ENCODE measurements at regions not wholly inside any gene's neighbourhood (a gene's known extent, or its start where the extent isn't known, plus 50 kb on each side); places are given as distances from the start of the nearest gene placed in this dataset.

DNA sequence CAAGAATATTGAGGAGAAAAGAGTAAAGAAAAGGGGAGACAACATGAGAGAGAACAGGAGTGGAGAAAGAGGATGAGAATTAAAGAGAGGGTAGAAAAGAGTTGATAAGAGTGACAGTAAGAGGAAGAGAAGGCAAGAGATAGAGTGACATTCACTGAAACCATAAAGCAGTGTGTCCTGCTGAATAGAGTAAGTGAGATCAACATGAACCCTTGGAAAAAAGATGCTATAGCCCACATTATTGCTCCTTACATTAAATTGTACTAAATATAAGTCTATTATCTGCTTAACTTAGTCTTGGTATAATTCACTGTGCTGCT is 489.5 kb downstream of the SHISA9 start:
- no peak overlapping the region for H3T11ph ChIP-seq (ENCODE audit: low read length)
- peaks cover 6% of the 10 kb centered on the region for H3K9me3 ChIP-seq (ENCODE audit: control insufficient read depth, low read depth, low read length)
- Mint-ChIP-seq H3K36me3 (ENCODE audit: insufficient read depth in 1 of 3, low read depth in 3 of 3) (peaks cover 6 to 29% (median 11%) of the 10 kb centered on the region in 3 experiments), H3K4me3 (no peak overlapping the region), H3K9me3 (peaks cover 27% of the 10 kb centered on the region in 2 experiments), H3K4me1 (peaks cover 0 to 6% of the 10 kb centered on the region in 2 experiments; a peak in 1 of 4 replicates), H3K27ac (no peak overlapping the region), H3K27me3 (ENCODE audit: low read depth) (no peaks in the 10 kb centered on the region; the same call in 1 of the 2 replicates)
- H2BK15ac ChIP-seq (ENCODE audit: low read depth, low read length), result no peak overlapping the region
- no peaks in the 10 kb centered on the region for H3K4me1 ChIP-seq (ENCODE audit: insufficient read depth, low read length)
- no peak overlapping the region for H2AFZ ChIP-seq (ENCODE audit: low read length)
- H3K79me1 ChIP-seq (ENCODE audit: insufficient read depth, low read depth, low read length, poor library complexity, severe bottlenecking), result no peaks in the 10 kb centered on the region
- H2BK120ac ChIP-seq (ENCODE audit: low read depth, low read length, poor library complexity, severe bottlenecking), result no peak overlapping the region
- H3K27ac ChIP-seq (ENCODE audit: insufficient read length, low read depth, low read length), result no peak overlapping the region
- H2BK20ac ChIP-seq (ENCODE audit: low read depth, low read length, poor library complexity, severe bottlenecking), result no peak overlapping the region
- no peak overlapping the region for H4K91ac ChIP-seq (ENCODE audit: insufficient read length, low read depth, low read length)
- H2BK5ac ChIP-seq (ENCODE audit: insufficient read length, low read length), result no peak overlapping the region
- no peak overlapping the region for H4K8ac ChIP-seq (replicated peaks; ENCODE audit: insufficient read length, low read depth, low read length)
- no peak for DNase-seq
- H3K23ac ChIP-seq (ENCODE audit: insufficient read length, low read depth, low read length), result no peak overlapping the region
- H4K5ac ChIP-seq (ENCODE audit: insufficient read length, low read depth, low read length), result no peak overlapping the region
- no peak overlapping the region for H3K18ac ChIP-seq (ENCODE audit: insufficient read length, low read depth, low read length)
- no peaks in the 10 kb centered on the region for H4K20me1 ChIP-seq (ENCODE audit: control insufficient read depth, insufficient read depth, insufficient read length)
- H3K4me2 ChIP-seq (ENCODE audit: insufficient read depth, insufficient read length, low read length), result no peak overlapping the region
- H3K79me2 ChIP-seq (ENCODE audit: insufficient read depth, low read length), result no peaks in the 10 kb centered on the region
- H3K4ac ChIP-seq (ENCODE audit: low read depth, low read length), result no peak overlapping the region
- H2BK12ac ChIP-seq (ENCODE audit: insufficient read length, low read depth, low read length), result no peak overlapping the region
- no peak overlapping the region for H3K14ac ChIP-seq (ENCODE audit: insufficient read depth, low read length)
- no peaks in the 10 kb centered on the region for H3K27me3 ChIP-seq (ENCODE audit: insufficient read depth, low read length)
- no peak overlapping the region for H2AK5ac ChIP-seq (ENCODE audit: insufficient read length, low read length)
- H3K9ac ChIP-seq (ENCODE audit: extremely low read depth, insufficient read length, low read length), result no peak overlapping the region
- H3K23me2 ChIP-seq (ENCODE audit: insufficient read length, low read depth, low read length, poor library complexity, severe bottlenecking), result no peaks in the 10 kb centered on the region
- TF ChIP-seq, protein P1, sequence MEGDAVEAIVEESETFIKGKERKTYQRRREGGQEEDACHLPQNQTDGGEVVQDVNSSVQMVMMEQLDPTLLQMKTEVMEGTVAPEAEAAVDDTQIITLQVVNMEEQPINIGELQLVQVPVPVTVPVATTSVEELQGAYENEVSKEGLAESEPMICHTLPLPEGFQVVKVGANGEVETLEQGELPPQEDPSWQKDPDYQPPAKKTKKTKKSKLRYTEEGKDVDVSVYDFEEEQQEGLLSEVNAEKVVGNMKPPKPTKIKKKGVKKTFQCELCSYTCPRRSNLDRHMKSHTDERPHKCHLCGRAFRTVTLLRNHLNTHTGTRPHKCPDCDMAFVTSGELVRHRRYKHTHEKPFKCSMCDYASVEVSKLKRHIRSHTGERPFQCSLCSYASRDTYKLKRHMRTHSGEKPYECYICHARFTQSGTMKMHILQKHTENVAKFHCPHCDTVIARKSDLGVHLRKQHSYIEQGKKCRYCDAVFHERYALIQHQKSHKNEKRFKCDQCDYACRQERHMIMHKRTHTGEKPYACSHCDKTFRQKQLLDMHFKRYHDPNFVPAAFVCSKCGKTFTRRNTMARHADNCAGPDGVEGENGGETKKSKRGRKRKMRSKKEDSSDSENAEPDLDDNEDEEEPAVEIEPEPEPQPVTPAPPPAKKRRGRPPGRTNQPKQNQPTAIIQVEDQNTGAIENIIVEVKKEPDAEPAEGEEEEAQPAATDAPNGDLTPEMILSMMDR (conservative IDR thresholded peaks at IDR 0.05), result no peak
- H3K56ac ChIP-seq (ENCODE audit: insufficient read length, low read depth, low read length), result no peak overlapping the region
